HG03108 (cell line): ENCODE measurements at regions not wholly inside any gene's neighbourhood (a gene's known extent, or its start where the extent isn't known, plus 50 kb on each side); places are given as distances from the start of the nearest gene placed in this dataset.
"Not testable (repeated sequence)": the region's sequence is repeated elsewhere in the genome, so short reads cannot be mapped to it uniquely, and the experiment has no call there.

Source experiments
- ATAC-seq: cut with Tn5 transposase; IDR thresholded peaks from one replicate; pipeline ENCODE4 v1.9.1; 2021; ENCODE audit warnings: moderate library complexity; ENCODE audit not compliant: unreplicated experiment

- no peak for ATAC-seq
These were observed 161.5 kb downstream of the SOX3 start for GRCh38 chrX:140343226-140343868.

GRCh38 chrX:140342410-140342809 is 162.5 kb downstream of the SOX3 start:
- ATAC-seq, result no peak

GRCh38 chrX:140337263-140337662 is 167.6 kb downstream of the SOX3 start:
- no peak for ATAC-seq

- no peak for ATAC-seq
These were observed 186.6 kb downstream of the SOX3 start for GRCh38 chrX:140318296-140318695.

- ATAC-seq, result no peak
These were observed 187.4 kb downstream of the SOX3 start for GRCh38 chrX:140317462-140317861.

- no peak for ATAC-seq
These were observed 205.7 kb downstream of the SOX3 start for GRCh38 chrX:140298960-140299825.

GRCh38 chrX:140297273-140297672 is 207.6 kb downstream of the SOX3 start:
- ATAC-seq, result no peak

- no peak for ATAC-seq
These were observed 211.9 kb downstream of the SOX3 start for GRCh38 chrX:140292961-140293360.

DNA sequence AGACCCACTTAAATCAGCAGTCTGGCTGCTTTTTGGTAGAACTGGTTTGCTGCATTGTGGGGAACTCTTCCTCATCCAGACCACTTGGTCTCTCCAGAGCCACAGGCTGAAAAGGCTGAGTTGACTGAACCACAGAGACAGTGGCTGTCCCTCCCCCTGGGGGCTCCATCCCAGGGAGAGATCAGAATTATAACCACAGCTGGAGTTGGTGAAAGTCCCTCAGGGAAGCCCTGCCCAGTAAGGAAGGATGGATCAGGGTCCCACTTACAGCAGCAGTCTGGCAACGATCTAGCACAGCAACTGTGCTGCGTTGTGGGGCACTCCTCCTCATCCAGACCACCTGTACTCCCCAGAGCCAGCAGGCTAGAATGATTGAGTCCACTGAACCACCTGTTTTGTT is 212.7 kb downstream of the SOX3 start:
- no peak for ATAC-seq

DNA sequence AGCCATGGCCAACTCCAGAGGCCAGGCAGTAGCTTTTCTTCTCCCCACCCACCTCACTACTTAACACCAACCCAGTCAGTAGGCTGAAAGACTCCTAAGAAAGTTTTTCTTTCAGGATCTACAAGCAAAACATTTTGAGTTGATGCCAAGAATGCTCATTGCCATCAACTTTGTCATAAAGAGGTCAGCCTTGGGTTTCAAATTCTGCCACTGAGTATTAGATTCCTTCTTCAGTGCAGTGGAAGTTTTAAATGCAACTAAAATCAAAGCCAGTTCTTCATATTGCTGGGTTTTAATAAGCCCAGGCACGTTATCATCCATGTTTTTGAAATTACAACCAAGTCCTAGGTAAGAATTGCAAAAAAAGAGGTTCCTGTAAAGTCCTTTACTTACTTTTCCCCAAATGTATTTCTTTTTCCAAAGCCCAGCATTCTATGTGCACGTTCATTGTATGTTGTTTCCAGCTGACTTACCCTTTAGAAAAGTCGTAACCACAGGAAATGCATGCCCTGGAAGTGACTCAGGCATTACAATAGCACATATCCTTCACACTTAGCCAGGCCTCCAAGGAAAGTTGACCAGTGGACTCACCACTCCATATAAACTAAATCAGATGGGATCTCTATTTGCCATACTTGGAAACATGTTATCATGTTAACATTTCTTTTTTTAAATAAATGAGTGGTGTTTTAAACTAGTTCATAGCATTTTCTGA is 229.9 kb downstream of the SOX3 start:
- ATAC-seq, result no peak

- no peak for ATAC-seq
These were observed 230.9 kb downstream of the SOX3 start for GRCh38 chrX:140273921-140274320.

- no peak for ATAC-seq
These were observed 254.5 kb downstream of the SOX3 start for GRCh38 chrX:140250391-140250790.

GRCh38 chrX:140249088-140249487 is 255.8 kb downstream of the SOX3 start:
- ATAC-seq, result no peak

GRCh38 chrX:140229191-140229590 is 263.9 kb upstream of the CXorf66 start:
- ATAC-seq, result no peak

- not testable (repeated sequence) for ATAC-seq
These were observed 260.7 kb upstream of the CXorf66 start for GRCh38 chrX:140226037-140226436.

GRCh38 chrX:140215894-140216293 is 250.6 kb upstream of the CXorf66 start:
- ATAC-seq, result not testable (repeated sequence)

GRCh38 chrX:140214518-140214917 is 249.2 kb upstream of the CXorf66 start:
- ATAC-seq, result not testable (repeated sequence)

- no peak for ATAC-seq
These were observed 241.3 kb upstream of the CXorf66 start for GRCh38 chrX:140206657-140207056.

DNA sequence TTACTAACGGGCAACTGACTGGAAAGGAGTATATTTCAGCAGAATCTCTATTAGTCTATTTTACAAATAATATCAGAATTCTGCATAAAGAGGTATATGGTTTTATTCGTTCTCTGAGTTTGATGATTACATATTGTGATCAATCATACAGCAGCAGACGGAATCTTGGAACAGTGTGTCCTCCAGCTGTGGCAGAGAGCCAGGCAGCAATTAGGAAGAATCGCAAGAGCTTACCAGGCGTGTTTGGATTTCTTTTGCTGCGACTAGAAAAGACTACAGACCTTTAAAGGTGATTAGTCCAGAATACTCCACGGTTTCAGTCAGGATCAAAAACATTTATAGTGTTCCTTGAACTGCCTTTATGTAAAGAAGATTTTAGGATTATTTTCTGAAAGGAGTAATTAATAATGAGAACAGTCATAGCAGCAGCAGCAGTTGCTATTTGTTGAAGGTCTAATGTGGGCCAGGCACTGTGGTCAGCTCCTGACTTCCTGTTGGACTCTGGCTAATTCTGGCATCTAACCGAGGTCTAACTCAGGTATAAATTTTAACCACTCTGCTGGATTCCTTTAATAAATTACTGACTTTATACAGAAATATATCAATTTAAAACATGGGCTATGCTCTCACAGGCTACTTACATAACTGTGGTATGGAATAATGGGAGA is 225.3 kb upstream of the CXorf66 start:
- no peak for ATAC-seq

DNA sequence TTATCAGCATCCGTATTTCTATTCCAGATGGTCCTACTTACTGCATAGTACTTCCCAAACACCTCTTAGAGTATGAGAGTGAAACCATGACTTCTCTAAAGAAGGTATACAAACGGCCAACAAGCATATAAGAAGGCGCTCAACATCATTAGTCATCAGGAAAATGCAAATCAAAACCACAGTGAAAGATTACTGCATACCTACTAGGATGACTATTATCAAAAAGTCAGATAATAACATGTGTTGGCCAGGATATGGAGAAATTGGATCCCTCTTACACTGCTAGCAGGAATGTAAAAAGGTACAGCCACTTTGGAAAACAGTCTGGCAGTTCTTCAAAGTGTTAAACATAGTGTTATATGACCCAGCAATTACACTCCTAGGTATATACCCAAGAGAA is 215.3 kb upstream of the CXorf66 start:
- no peak for ATAC-seq

- ATAC-seq, result no peak
These were observed 212.5 kb upstream of the CXorf66 start for GRCh38 chrX:140177821-140178220.
